ENCODE measurements at regions not wholly inside any gene's neighbourhood (a gene's known extent, or its start where the extent isn't known, plus 50 kb on each side); places are given as distances from the start of the nearest gene placed in this dataset.

- no peak for TF ChIP-seq RFX5 (IDR thresholded peaks at IDR 0.05; ENCODE audit: low read depth, low read length)
- no peak for TF ChIP-seq MAZ (IDR thresholded peaks at IDR 0.05; ENCODE audit: borderline replicate concordance, low read depth, low read length)
- no peak for TF ChIP-seq POLR2A (IDR thresholded peaks at IDR 0.05; ENCODE audit: low read depth, low read length)
- no peak for TF ChIP-seq BHLHE40 (IDR thresholded peaks at IDR 0.05; ENCODE audit: low read depth, low read length)
- TF ChIP-seq RAD21 (IDR thresholded peaks at IDR 0.05; ENCODE audit: low read length) = no peak
Measured at GRCh38 chr3:18900994-18901393, 247.3 kb upstream of the KCNH8 start.
